SK-N-SH treated with all-trans-retinoic acid at 6 μM for 48 hours (cell line): ENCODE measurements at regions not wholly inside any gene's neighbourhood (a gene's known extent, or its start where the extent isn't known, plus 50 kb on each side); places are given as distances from the start of the nearest gene placed in this dataset.

Experiments
- ATAC-seq: fragments of 200-7000 bp; cut with Tn5 transposase; 3 replicates; pipeline ENCODE4 v1.9.1; 2020; ENCODE audit warnings: mild to moderate bottlenecking, moderate library complexity
- ARNTL ChIP-seq: fragments of 450-650 bp; formaldehyde crosslinking; IDR thresholded peaks from 2 replicates; pipeline ENCODE4 v1.5.0; 2020; ENCODE audit warnings: low read depth, mild to moderate bottlenecking, moderate library complexity, borderline replicate concordance
- BACH2 ChIP-seq: fragments of 250-450 bp; sonication (Bioruptor Pico); IDR thresholded peaks from 2 replicates; pipeline ENCODE4 v1.9.0; 2021; ENCODE audit warnings: mild to moderate bottlenecking, borderline replicate concordance
- CREB5 ChIP-seq: fragments of 250-450 bp; sonication (Bioruptor Pico); IDR thresholded peaks from 2 replicates; pipeline ENCODE4 v1.5.1; 2020; ENCODE audit warnings: low read depth, mild to moderate bottlenecking, moderate library complexity
- CSDC2 ChIP-seq: fragments of 250-450 bp; sonication (Bioruptor Pico); IDR thresholded peaks from 2 replicates; pipeline ENCODE4 v1.5.0; 2020; ENCODE audit warnings: mild to moderate bottlenecking, moderate library complexity
- CSRNP3 ChIP-seq: fragments of 250-450 bp; sonication (Bioruptor Pico); IDR thresholded peaks from 2 replicates; pipeline ENCODE4 v1.5.1; 2021; ENCODE audit warnings: mild to moderate bottlenecking, moderate library complexity
- ESRRG ChIP-seq: fragments of 250-450 bp; sonication (Bioruptor Pico); IDR thresholded peaks from 2 replicates; pipeline ENCODE4 v1.6.1; 2021; ENCODE audit warnings: mild to moderate bottlenecking
- GLIS3 ChIP-seq: fragments of 250-450 bp; sonication (Bioruptor Pico); IDR thresholded peaks from 2 replicates; pipeline ENCODE4 v1.5.0; 2020; ENCODE audit warnings: mild to moderate bottlenecking, moderate library complexity
- ISL1 ChIP-seq: fragments of 250-450 bp; sonication (Bioruptor Pico); IDR thresholded peaks from 2 replicates; pipeline ENCODE4 v2.1.2; 2022; ENCODE audit warnings: mild to moderate bottlenecking, moderate library complexity
- OSR1 ChIP-seq: fragments of 250-450 bp; sonication (Bioruptor Pico); IDR thresholded peaks from 2 replicates; pipeline ENCODE4 v1.8.0; 2022; ENCODE audit warnings: moderate library complexity, mild to moderate bottlenecking, inconsistent platforms
- PATZ1 ChIP-seq: fragments of 250-450 bp; sonication (Bioruptor Pico); IDR thresholded peaks from 2 replicates; pipeline ENCODE4 v1.8.0; 2020; ENCODE audit warnings: mild to moderate bottlenecking, moderate library complexity, borderline replicate concordance
- POU6F1 ChIP-seq: fragments of 250-450 bp; sonication (Bioruptor Pico); IDR thresholded peaks from 2 replicates; pipeline ENCODE4 v1.8.0; 2021; ENCODE audit warnings: low read depth, mild to moderate bottlenecking, moderate library complexity, borderline replicate concordance
- RARB ChIP-seq: fragments of 250-450 bp; sonication (Bioruptor Pico); IDR thresholded peaks from 2 replicates; pipeline ENCODE4 v1.8.0; 2021; ENCODE audit warnings: mild to moderate bottlenecking, moderate library complexity
- SNAI2 ChIP-seq: fragments of 250-450 bp; sonication (Bioruptor Pico); IDR thresholded peaks from 2 replicates; pipeline ENCODE4 v1.5.0; 2020; ENCODE audit warnings: mild to moderate bottlenecking, moderate library complexity
- TCF4 ChIP-seq: fragments of 250-450 bp; sonication (Bioruptor Pico); IDR thresholded peaks from 2 replicates; pipeline ENCODE4 v1.8.0; 2021; ENCODE audit warnings: mild to moderate bottlenecking, moderate library complexity, borderline replicate concordance
- TOX ChIP-seq: fragments of 250-450 bp; sonication (Bioruptor Pico); IDR thresholded peaks from 2 replicates; pipeline ENCODE4 v1.8.0; 2021; ENCODE audit warnings: mild to moderate bottlenecking, moderate library complexity, borderline replicate concordance
- TSHZ2 ChIP-seq: fragments of 250-450 bp; sonication (Bioruptor Pico); IDR thresholded peaks from 2 replicates; pipeline ENCODE4 v1.5.0; 2020; ENCODE audit warnings: mild to moderate bottlenecking, moderate library complexity
- ZC3H10 ChIP-seq: fragments of 250-450 bp; sonication (Bioruptor Pico); IDR thresholded peaks from 2 replicates; pipeline ENCODE4 v1.5.1; 2021; ENCODE audit warnings: mild to moderate bottlenecking, moderate library complexity
- ZFP30 ChIP-seq: fragments of 450-650 bp; formaldehyde crosslinking; IDR thresholded peaks from 2 replicates; pipeline ENCODE4 v1.5.0; 2022; ENCODE audit warnings: mild to moderate bottlenecking, moderate library complexity
- ZNF565 ChIP-seq: fragments of 450-650 bp; formaldehyde crosslinking; conservative IDR thresholded peaks from 2 replicates; pipeline ENCODE4 v1.5.0; 2020; ENCODE audit warnings: low read depth, mild to moderate bottlenecking, moderate library complexity
- ZNF70 ChIP-seq: fragments of 450-650 bp; formaldehyde crosslinking; IDR thresholded peaks from 2 replicates; pipeline ENCODE4 v1.5.0; 2020; ENCODE audit warnings: mild to moderate bottlenecking, moderate library complexity
- ZNF8 ChIP-seq: fragments of 450-650 bp; formaldehyde crosslinking; IDR thresholded peaks from 2 replicates; pipeline ENCODE4 v1.5.0; 2020; ENCODE audit warnings: mild to moderate bottlenecking, moderate library complexity

GRCh38 chr9:28883234-28883633, 1310.0 kb upstream of the C9orf72 start:
- TF ChIP-seq GLIS3: no peak
- TF ChIP-seq, all 23 proteins: peak for 0
- ATAC-seq: no peak

- peak; percentile 37; the same call in 1 of the 3 replicates for ATAC-seq
- TF ChIP-seq TSHZ2 (CRISPR knock-in tag) (no peak), PATZ1 (no peak), POU6F1 (CRISPR knock-in tag) (no peak), CSDC2 (CRISPR knock-in tag) (no peak), RARB (CRISPR knock-in tag) (no peak), TOX (CRISPR knock-in tag) (no peak), ESRRG (CRISPR knock-in tag) (no peak), ZNF565 (no peak), ZNF70 (CRISPR knock-in tag) (no peak), BACH2 (no peak), ISL1 (CRISPR knock-in tag) (no peak)
These were observed 1314.1 kb upstream of the C9orf72 start for GRCh38 chr9:28887188-28887884.

- no peak for ATAC-seq
- no peak for TF ChIP-seq CSRNP3
- no peak for TF ChIP-seq ZNF8 (CRISPR knock-in tag)
These were observed 1315.5 kb upstream of the C9orf72 start for GRCh38 chr9:28888806-28889205.

GRCh38 chr9:28892538-28892937, 1319.3 kb upstream of the C9orf72 start:
- no peak for TF ChIP-seq SNAI2 (CRISPR knock-in tag)
- no peak for TF ChIP-seq ZNF565
- no peak for TF ChIP-seq ESRRG (CRISPR knock-in tag)
- no peak for TF ChIP-seq ISL1 (CRISPR knock-in tag)
- no peak for TF ChIP-seq ZNF8 (CRISPR knock-in tag)
- no peak for TF ChIP-seq RARB (CRISPR knock-in tag)
- ATAC-seq: no peak

GRCh38 chr9:28899267-28899666, 1326.0 kb upstream of the C9orf72 start:
- ATAC-seq: no peak
- TF ChIP-seq ZNF8 (CRISPR knock-in tag) (no peak), BACH2 (no peak), OSR1 (no peak), ZC3H10 (CRISPR knock-in tag) (no peak), GLIS3 (no peak), TCF4 (no peak), CSRNP3 (no peak), RARB (CRISPR knock-in tag) (no peak), ARNTL (CRISPR knock-in tag) (no peak), CREB5 (CRISPR knock-in tag) (no peak), ZFP30 (CRISPR knock-in tag) (no peak), POU6F1 (CRISPR knock-in tag) (no peak), CSDC2 (CRISPR knock-in tag) (no peak)
